GM23338 (cell line): ENCODE measurements at regions not wholly inside any gene's neighbourhood (a gene's known extent, or its start where the extent isn't known, plus 50 kb on each side); places are given as distances from the start of the nearest gene placed in this dataset.

Source experiments
- ATAC-seq: fragments of 200-7000 bp; cut with Tn5 transposase; 3 replicates; pipeline ENCODE4 v1.9.1; 2020
- DNase-seq: peaks from one replicate; pipeline ENCODE4 v3.0.0-alpha.2; 2015; ENCODE audit warnings: low spot score
- H2AFZ ChIP-seq: fragments of 200-600 bp; sonication (generic); 2 replicates; pipeline ENCODE4 v1.8.0; 2016; ENCODE audit warnings: antibody characterized with exemption, mild to moderate bottlenecking, moderate library complexity
- H3F3A ChIP-seq: fragments of 200-600 bp; sonication (generic); replicated peaks from 2 replicates; pipeline ENCODE4 v1.8.0; 2017; ENCODE audit warnings: antibody characterized with exemption, mixed run types, low read depth
- H3K27ac ChIP-seq: fragments of 200-600 bp; sonication (generic); 2 replicates; pipeline ENCODE4 v1.6.1; 2016; ENCODE audit warnings: low read depth
- H3K27me3 ChIP-seq: fragments of 200-600 bp; sonication (generic); 2 replicates; pipeline ENCODE4 v1.8.0; 2016; ENCODE audit warnings: mild to moderate bottlenecking, mixed run types, moderate library complexity; ENCODE audit not compliant: insufficient read depth
- H3K36me3 ChIP-seq: fragments of 200-600 bp; sonication (generic); 2 replicates; pipeline ENCODE4 v1.8.0; 2016; ENCODE audit warnings: mild to moderate bottlenecking; ENCODE audit not compliant: insufficient read depth
- H3K4me1 ChIP-seq: fragments of 200-600 bp; sonication (generic); 2 replicates; pipeline ENCODE4 v1.8.0; 2016; ENCODE audit warnings: mild to moderate bottlenecking, moderate library complexity; ENCODE audit not compliant: insufficient read depth
- H3K4me2 ChIP-seq: fragments of 200-600 bp; sonication (generic); 2 replicates; pipeline ENCODE4 v1.7.1; 2017; ENCODE audit warnings: mixed run types
- H3K4me3 ChIP-seq: fragments of 200-600 bp; sonication (generic); 2 replicates; pipeline ENCODE4 v1.6.1; 2016; ENCODE audit warnings: mixed run types
- H3K79me2 ChIP-seq: fragments of 200-600 bp; sonication (generic); replicated peaks from 2 replicates; pipeline ENCODE4 v1.8.0; 2017; ENCODE audit warnings: mild to moderate bottlenecking; ENCODE audit not compliant: insufficient read depth
- H3K9me2 ChIP-seq: fragments of 200-600 bp; sonication (generic); 2 replicates; pipeline ENCODE4 v1.8.0; 2017; ENCODE audit not compliant: insufficient read depth
- H4K20me1 ChIP-seq: fragments of 200-600 bp; sonication (generic); replicated peaks from 2 replicates; pipeline ENCODE4 v1.8.0; 2017; ENCODE audit warnings: mild to moderate bottlenecking; ENCODE audit not compliant: insufficient read depth
- H3K27ac Mint-ChIP-seq: 2 replicates; pipeline ENCODE4 v1.8.0; 2020; ENCODE audit warnings: inconsistent platforms, mild to moderate bottlenecking, moderate library complexity, mixed read lengths
- H3K27me3 Mint-ChIP-seq: 3 replicates; pipeline ENCODE4 v1.8.0; 2022; ENCODE audit warnings: low read depth, mild to moderate bottlenecking, moderate library complexity, mixed read lengths, inconsistent platforms; ENCODE audit not compliant: insufficient read depth, poor library complexity
- H3K36me3 Mint-ChIP-seq: 3 replicates; pipeline ENCODE4 v1.8.0; 2021; ENCODE audit warnings: low read depth, mild to moderate bottlenecking, inconsistent platforms, moderate library complexity, mixed read lengths
- H3K4me1 Mint-ChIP-seq: 3 replicates; pipeline ENCODE4 v1.8.0; 2020; ENCODE audit warnings: mild to moderate bottlenecking, inconsistent platforms, mixed read lengths
- H3K4me3 Mint-ChIP-seq: 3 replicates; pipeline ENCODE4 v1.8.0; 2021; ENCODE audit warnings: moderate library complexity, mild to moderate bottlenecking, inconsistent platforms, mixed read lengths
- H3K9me3 Mint-ChIP-seq: 3 replicates; pipeline ENCODE4 v1.8.0; 2020; ENCODE audit warnings: moderate library complexity, mild to moderate bottlenecking, inconsistent platforms, mixed read lengths
- CREB1 ChIP-seq: fragments of 250-450 bp; sonication (Bioruptor Pico); IDR thresholded peaks from 2 replicates; pipeline ENCODE4 v1.5.0; 2020; ENCODE audit warnings: low read depth, mild to moderate bottlenecking, moderate library complexity
- EZH2 ChIP-seq: fragments of 200-600 bp; sonication (generic); IDR thresholded peaks from one replicate; pipeline ENCODE4 v1.8.0; 2017; ENCODE audit warnings: antibody characterized with exemption, mild to moderate bottlenecking, low read depth; ENCODE audit not compliant: unreplicated experiment
- EZH2phosphoT487 ChIP-seq: fragments of 200-600 bp; sonication (generic); IDR thresholded peaks from one replicate; pipeline ENCODE4 v1.8.1; 2018; ENCODE audit warnings: antibody characterized with exemption; ENCODE audit not compliant: unreplicated experiment
- JUNB ChIP-seq: IDR thresholded peaks from one replicate; pipeline ENCODE4 v1.6.1; 2016; ENCODE audit warnings: antibody characterized with exemption; ENCODE audit not compliant: unreplicated experiment
- NANOG ChIP-seq: IDR thresholded peaks from 2 replicates; pipeline ENCODE4 v1.6.1; 2016; ENCODE audit warnings: antibody characterized with exemption, borderline replicate concordance
- POLR2AphosphoS5 ChIP-seq: IDR thresholded peaks from 2 replicates; pipeline ENCODE4 v1.6.1; 2016; ENCODE audit warnings: antibody characterized with exemption, low read depth
- REST ChIP-seq: IDR thresholded peaks from one replicate; pipeline ENCODE4 v1.6.1; 2018; ENCODE audit warnings: antibody characterized with exemption; ENCODE audit not compliant: unreplicated experiment
- STAT1 ChIP-seq: IDR thresholded peaks from one replicate; pipeline ENCODE4 v1.6.1; 2016; ENCODE audit warnings: antibody characterized with exemption; ENCODE audit not compliant: unreplicated experiment
- ZNF114 ChIP-seq: fragments of 250-450 bp; sonication (Bioruptor Pico); IDR thresholded peaks from 2 replicates; pipeline ENCODE4 v1.5.0; 2020; ENCODE audit warnings: mild to moderate bottlenecking, moderate library complexity
- ZNF462 ChIP-seq: fragments of 250-450 bp; sonication (Bioruptor Pico); IDR thresholded peaks from 2 replicates; pipeline ENCODE4 v1.5.0; 2020; ENCODE audit warnings: mild to moderate bottlenecking, moderate library complexity
- TF ChIP-seq, protein P1 (sequence below), 2 experiments: fragments of 200-600 bp in 1 of 2; sonication (generic) in 1 of 2; conservative IDR thresholded peaks; 2 replicates each; pipeline versions ENCODE4 v1.5.1 to v1.6.1; 2016 to 2017; ENCODE audit warnings: antibody characterized with exemption in 2 of 2, low read depth in 2 of 2, mild to moderate bottlenecking in 2 of 2, moderate library complexity in 1 of 2

DNA sequence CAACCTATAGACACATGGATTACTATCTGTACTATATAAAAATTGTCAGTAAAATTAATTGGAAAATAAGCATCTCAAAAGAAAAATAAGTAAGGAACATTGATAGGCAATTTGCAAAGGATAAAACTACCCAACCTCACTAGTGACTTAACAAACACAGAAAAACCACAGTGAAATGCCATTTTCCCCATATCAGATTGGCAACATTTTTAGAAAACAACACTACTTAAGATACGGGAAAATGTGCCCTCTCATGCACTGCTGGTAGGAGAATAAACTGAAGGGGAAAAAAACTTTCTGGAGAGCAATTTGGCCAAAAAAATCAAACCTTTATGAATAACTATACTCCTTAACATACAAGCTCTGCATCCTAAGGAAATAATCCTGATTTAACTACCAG, 254.0 kb downstream of the DEPDC1B start:
- TF ChIP-seq EZH2 (no peak), ZNF114 (CRISPR knock-in tag) (no peak), JUNB (no peak), EZH2phosphoT487 (no peak), CREB1 (CRISPR knock-in tag) (no peak), STAT1 (no peak), NANOG (no peak), POLR2AphosphoS5 (no peak), REST (no peak), ZNF462 (no peak)
- TF ChIP-seq, protein P1, sequence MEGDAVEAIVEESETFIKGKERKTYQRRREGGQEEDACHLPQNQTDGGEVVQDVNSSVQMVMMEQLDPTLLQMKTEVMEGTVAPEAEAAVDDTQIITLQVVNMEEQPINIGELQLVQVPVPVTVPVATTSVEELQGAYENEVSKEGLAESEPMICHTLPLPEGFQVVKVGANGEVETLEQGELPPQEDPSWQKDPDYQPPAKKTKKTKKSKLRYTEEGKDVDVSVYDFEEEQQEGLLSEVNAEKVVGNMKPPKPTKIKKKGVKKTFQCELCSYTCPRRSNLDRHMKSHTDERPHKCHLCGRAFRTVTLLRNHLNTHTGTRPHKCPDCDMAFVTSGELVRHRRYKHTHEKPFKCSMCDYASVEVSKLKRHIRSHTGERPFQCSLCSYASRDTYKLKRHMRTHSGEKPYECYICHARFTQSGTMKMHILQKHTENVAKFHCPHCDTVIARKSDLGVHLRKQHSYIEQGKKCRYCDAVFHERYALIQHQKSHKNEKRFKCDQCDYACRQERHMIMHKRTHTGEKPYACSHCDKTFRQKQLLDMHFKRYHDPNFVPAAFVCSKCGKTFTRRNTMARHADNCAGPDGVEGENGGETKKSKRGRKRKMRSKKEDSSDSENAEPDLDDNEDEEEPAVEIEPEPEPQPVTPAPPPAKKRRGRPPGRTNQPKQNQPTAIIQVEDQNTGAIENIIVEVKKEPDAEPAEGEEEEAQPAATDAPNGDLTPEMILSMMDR (conservative IDR thresholded peaks at IDR 0.05; ENCODE audit: low read depth in 2 of 2), result no peak
- no peak for DNase-seq
- H3K27ac ChIP-seq, result no peak overlapping the region
- no peaks in the 10 kb centered on the region for H3K4me1 ChIP-seq
- Mint-ChIP-seq H3K27ac (no peak overlapping the region), H3K4me1 (no peaks in the 10 kb centered on the region; the same call in 2 of the 3 replicates), H3K9me3 (no peaks in the 10 kb centered on the region), H3K4me3 (no peak overlapping the region), H3K36me3 (no peaks in the 10 kb centered on the region), H3K27me3 (no peaks in the 10 kb centered on the region)
- no peaks in the 10 kb centered on the region for H3K36me3 ChIP-seq
- ATAC-seq, result no peak
- H3K4me3 ChIP-seq, result no peak overlapping the region
- no peaks in the 10 kb centered on the region for H3F3A ChIP-seq
- H2AFZ ChIP-seq, result no peak overlapping the region
- H3K79me2 ChIP-seq, result no peaks in the 10 kb centered on the region
- H3K27me3 ChIP-seq, result no peaks in the 10 kb centered on the region
- no peaks in the 10 kb centered on the region for H4K20me1 ChIP-seq
- no peak overlapping the region for H3K4me2 ChIP-seq
- no peaks in the 10 kb centered on the region; the same call in 1 of the 2 replicates for H3K9me2 ChIP-seq
